ENCODE measurements at regions not wholly inside any gene's neighbourhood (a gene's known extent, or its start where the extent isn't known, plus 50 kb on each side); places are given as distances from the start of the nearest gene placed in this dataset.
"Not testable (repeated sequence)": the region's sequence is repeated elsewhere in the genome, so short reads cannot be mapped to it uniquely, and the experiment has no call there.

GRCh38 chr3:56955492-56956111 is 104.9 kb upstream of the SPATA12 start:
- peaks cover 2% of the 10 kb centered on the region for H3K27me3 Mint-ChIP-seq
- H3K4me1 Mint-ChIP-seq, result peaks cover 7% of the 10 kb centered on the region
- ChIA-PET CTCF (interaction anchor here (0.8 to 1.0 kb wide), 2 partner anchors 40 to 49 kb away, joined by 3 read pairs; no protein-coding TSS in a partner anchor), POLR2A (no interaction called here)
- DNase-seq, result no peak
- intact Hi-C loops (cut with DNase I, micrococcal nuclease), result no loop called here
- no peaks in the 10 kb centered on the region for H3K36me3 Mint-ChIP-seq (ENCODE audit: low read depth)
- ATAC-seq, result no peak
- no peak overlapping the region for H3K4me3 Mint-ChIP-seq
- H3K9me3 Mint-ChIP-seq (ENCODE audit: low read depth), result no peaks in the 10 kb centered on the region
- H3K27ac Mint-ChIP-seq, result no peak overlapping the region

- ChIA-PET POLR2A (no interaction called here), CTCF (interaction anchor here (1.1 to 1.4 kb wide), 4 partner anchors 9 to 35 kb away, joined by 3 read pairs; no protein-coding TSS in a partner anchor)
- no peak for DNase-seq
- ATAC-seq, result no peak
- Mint-ChIP-seq H3K27ac (no peak overlapping the region), H3K27me3 (peaks cover 2% of the 10 kb centered on the region), H3K4me3 (no peak overlapping the region), H3K36me3 (ENCODE audit: low read depth) (no peaks in the 10 kb centered on the region), H3K4me1 (peaks cover under 1% of the 10 kb centered on the region), H3K9me3 (ENCODE audit: low read depth) (no peaks in the 10 kb centered on the region)
- intact Hi-C loops (cut with DNase I, micrococcal nuclease), result no loop called here
Observed at GRCh38 chr3:56954125-56954524, 106.3 kb upstream of the SPATA12 start.

DNA sequence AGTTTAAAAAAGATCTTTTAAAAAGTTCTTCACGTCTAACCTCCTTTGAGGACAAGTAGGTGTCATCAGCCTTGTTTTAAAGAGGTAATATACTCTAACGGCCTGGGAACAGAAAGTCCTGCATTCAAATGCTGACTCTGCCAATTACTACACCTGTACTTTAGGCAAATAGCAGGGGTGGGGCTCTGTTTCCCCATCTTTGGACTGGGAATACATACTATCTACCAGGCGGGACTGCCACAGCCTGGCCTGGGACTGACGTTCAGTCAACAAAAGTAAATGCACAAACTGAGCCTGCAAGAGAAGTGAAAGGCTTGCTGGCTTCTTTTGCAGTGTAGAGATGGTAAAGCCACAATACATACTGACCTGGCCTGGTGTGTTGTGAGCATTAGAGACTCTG is 107.6 kb upstream of the SPATA12 start:
- Mint-ChIP-seq H3K27me3 (peaks cover 2% of the 10 kb centered on the region), H3K36me3 (ENCODE audit: low read depth) (no peaks in the 10 kb centered on the region), H3K27ac (no peak overlapping the region), H3K4me3 (no peak overlapping the region), H3K9me3 (ENCODE audit: low read depth) (no peaks in the 10 kb centered on the region), H3K4me1 (no peaks in the 10 kb centered on the region)
- no peak for DNase-seq
- POLR2A ChIA-PET, result no interaction called here
- intact Hi-C loops (cut with DNase I, micrococcal nuclease), result no loop called here
- no peak for ATAC-seq
- CTCF ChIA-PET, result interaction anchor here (0.7 to 1.4 kb wide), 3 partner anchors 11 to 36 kb away, joined by 3 to 4 read pairs (median 3); no protein-coding TSS in a partner anchor

GRCh38 chr3:56952061-56952460 is 108.4 kb upstream of the SPATA12 start:
- Mint-ChIP-seq H3K4me1 (no peaks in the 10 kb centered on the region), H3K4me3 (no peak overlapping the region), H3K9me3 (ENCODE audit: low read depth) (peaks cover 2% of the 10 kb centered on the region), H3K27ac (no peak overlapping the region), H3K36me3 (ENCODE audit: low read depth) (no peaks in the 10 kb centered on the region), H3K27me3 (peaks cover 2% of the 10 kb centered on the region)
- DNase-seq (no peak), ATAC-seq (no peak)
- POLR2A ChIA-PET, result no interaction called here
- CTCF ChIA-PET, result interaction anchor here (0.7 kb wide), 1 partner anchor 304 kb away, joined by 3 read pairs; no protein-coding TSS in a partner anchor
- intact Hi-C loops (cut with DNase I, micrococcal nuclease), result no loop called here

DNA sequence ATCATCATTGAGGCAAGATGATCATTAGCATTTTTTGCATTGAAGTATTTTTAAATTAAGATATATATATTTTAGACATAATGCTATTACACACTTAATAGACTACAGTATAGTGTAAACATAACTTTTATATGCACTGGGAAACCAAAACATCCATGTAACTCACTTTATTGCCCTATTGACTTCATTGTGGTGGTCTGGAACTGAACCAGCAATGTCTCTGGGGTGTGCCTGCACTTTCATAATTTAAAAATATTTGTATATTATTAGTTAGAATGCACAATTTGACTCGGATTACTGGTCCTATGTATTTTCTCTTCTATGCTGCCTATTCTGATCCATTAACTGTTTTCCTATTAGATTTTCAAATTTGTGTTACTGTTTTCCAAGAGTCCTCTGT is 109.1 kb upstream of the SPATA12 start:
- Mint-ChIP-seq H3K36me3 (ENCODE audit: low read depth) (peaks cover 4% of the 10 kb centered on the region), H3K27me3 (peaks cover 2% of the 10 kb centered on the region), H3K9me3 (ENCODE audit: low read depth) (peaks cover 2% of the 10 kb centered on the region), H3K4me3 (no peak overlapping the region), H3K27ac (no peak overlapping the region), H3K4me1 (no peaks in the 10 kb centered on the region)
- CTCF ChIA-PET, result no interaction called here
- no peak for ATAC-seq
- intact Hi-C loops (cut with DNase I, micrococcal nuclease), result no loop called here
- no peak for DNase-seq
- POLR2A ChIA-PET, result no interaction called here

GRCh38 chr3:56945378-56945777 is 115.1 kb upstream of the SPATA12 start:
- CTCF ChIA-PET; H3K27me3 Mint-ChIP-seq; DNase-seq; H3K27ac Mint-ChIP-seq; ATAC-seq; H3K36me3 Mint-ChIP-seq (ENCODE audit: low read depth); POLR2A ChIA-PET; H3K4me3 Mint-ChIP-seq; intact Hi-C loops (cut with DNase I, micrococcal nuclease): not testable (repeated sequence)
- peaks cover 12% of the 10 kb centered on the region for H3K9me3 Mint-ChIP-seq (ENCODE audit: low read depth)
- H3K4me1 Mint-ChIP-seq, result peaks cover 19% of the 10 kb centered on the region

GRCh38 chr3:56942523-56942922 is 117.9 kb upstream of the SPATA12 start:
- ChIA-PET CTCF (interaction anchor here (0.6 to 1.5 kb wide), 7 partner anchors 11 to 142 kb away, joined by 3 to 9 read pairs (median 3); no protein-coding TSS in a partner anchor), POLR2A (no interaction called here)
- Mint-ChIP-seq H3K27me3 (no peaks in the 10 kb centered on the region), H3K9me3 (ENCODE audit: low read depth) (peaks cover 12% of the 10 kb centered on the region), H3K36me3 (ENCODE audit: low read depth) (peaks cover 9% of the 10 kb centered on the region), H3K4me3 (no peak overlapping the region), H3K27ac (peak overlapping the region; percentile 52), H3K4me1 (peaks cover 20% of the 10 kb centered on the region)
- no peak for DNase-seq
- intact Hi-C loops (cut with DNase I, micrococcal nuclease), result loop anchor here (1.0 to 2.0 kb wide), 3 partner anchors 10 to 26 kb away; no protein-coding TSS in a partner anchor
- peak; percentile 88 for ATAC-seq

DNA sequence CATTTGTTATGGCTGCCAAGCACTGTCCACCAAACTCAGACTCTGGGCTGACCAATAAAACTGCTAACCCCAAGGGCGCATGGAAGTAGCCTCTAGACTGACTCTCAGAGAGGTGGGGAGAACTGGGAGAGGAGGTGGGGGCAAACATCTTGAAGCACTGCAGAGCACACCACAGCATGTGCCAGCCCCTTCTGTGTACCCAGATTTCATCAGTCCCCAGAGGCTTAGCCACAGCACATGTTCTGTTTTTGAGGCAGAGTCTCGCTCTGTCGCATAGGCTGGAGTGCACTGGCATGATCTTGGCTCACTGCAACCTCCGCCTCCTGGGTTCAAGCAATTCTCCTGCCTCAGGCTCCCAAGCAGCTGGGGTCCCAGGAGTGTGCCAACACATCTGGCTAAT is 119.5 kb upstream of the SPATA12 start:
- Mint-ChIP-seq H3K36me3 (ENCODE audit: low read depth) (peaks cover 4% of the 10 kb centered on the region), H3K27me3 (no peaks in the 10 kb centered on the region), H3K4me1 (peaks cover 21% of the 10 kb centered on the region), H3K4me3 (no peak overlapping the region), H3K9me3 (ENCODE audit: low read depth) (peaks cover 7% of the 10 kb centered on the region), H3K27ac (no peak overlapping the region)
- ATAC-seq (no peak), DNase-seq (no peak)
- CTCF ChIA-PET, result interaction anchor here (1.5 kb wide), 2 partner anchors 47 to 141 kb away, joined by 3 to 5 read pairs; no protein-coding TSS in a partner anchor
- POLR2A ChIA-PET, result interaction anchor here (0.6 kb wide), 1 partner anchor 208 kb away, joined by 3 read pairs; no protein-coding TSS in a partner anchor
- intact Hi-C loops (cut with DNase I, micrococcal nuclease), result no loop called here

DNA sequence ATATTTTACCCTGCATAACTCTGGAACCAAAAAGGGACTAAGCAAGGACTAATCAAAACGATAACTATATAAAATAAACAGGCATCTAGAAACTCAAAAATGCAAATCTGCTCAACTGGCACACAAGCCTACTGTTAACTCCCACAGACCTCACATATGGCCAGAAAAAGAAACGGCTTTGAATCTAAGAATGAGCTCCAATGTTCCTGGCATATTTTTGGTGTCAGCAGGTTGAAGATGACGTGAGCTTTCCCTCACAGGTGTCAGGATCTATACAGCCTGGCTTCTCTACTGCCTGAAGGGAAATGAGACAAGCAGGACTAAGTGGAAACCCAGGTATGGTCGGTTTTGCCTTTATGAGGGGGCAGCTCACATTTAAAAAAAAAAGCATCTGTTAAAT is 120.1 kb upstream of the SPATA12 start:
- H3K4me1 Mint-ChIP-seq, result peaks cover 21% of the 10 kb centered on the region
- H3K27ac Mint-ChIP-seq, result no peak overlapping the region
- intact Hi-C loops (cut with DNase I, micrococcal nuclease), result no loop called here
- no peaks in the 10 kb centered on the region for H3K27me3 Mint-ChIP-seq
- no peak for DNase-seq
- peaks cover 7% of the 10 kb centered on the region for H3K9me3 Mint-ChIP-seq (ENCODE audit: low read depth)
- ChIA-PET POLR2A (interaction anchor here (0.6 kb wide), 1 partner anchor 209 kb away, joined by 3 read pairs; no protein-coding TSS in a partner anchor), CTCF (interaction anchor here (1.5 kb wide), 1 partner anchor 140 kb away, joined by 5 read pairs; no protein-coding TSS in a partner anchor)
- peaks cover 4% of the 10 kb centered on the region for H3K36me3 Mint-ChIP-seq (ENCODE audit: low read depth)
- ATAC-seq, result no peak
- H3K4me3 Mint-ChIP-seq, result no peak overlapping the region

- intact Hi-C loops (cut with DNase I, micrococcal nuclease), result no loop called here
- Mint-ChIP-seq H3K4me3 (no peak overlapping the region), H3K4me1 (peaks cover 21% of the 10 kb centered on the region), H3K27ac (no peak overlapping the region), H3K9me3 (ENCODE audit: low read depth) (peaks cover 4% of the 10 kb centered on the region), H3K27me3 (no peaks in the 10 kb centered on the region), H3K36me3 (ENCODE audit: low read depth) (peaks cover under 1% of the 10 kb centered on the region)
- CTCF ChIA-PET, result interaction anchor here (1.5 kb wide), 1 partner anchor 140 kb away, joined by 5 read pairs; no protein-coding TSS in a partner anchor
- ATAC-seq (no peak), DNase-seq (no peak)
- POLR2A ChIA-PET, result no interaction called here
Observed at GRCh38 chr3:56939834-56940233, 120.6 kb upstream of the SPATA12 start.

DNA sequence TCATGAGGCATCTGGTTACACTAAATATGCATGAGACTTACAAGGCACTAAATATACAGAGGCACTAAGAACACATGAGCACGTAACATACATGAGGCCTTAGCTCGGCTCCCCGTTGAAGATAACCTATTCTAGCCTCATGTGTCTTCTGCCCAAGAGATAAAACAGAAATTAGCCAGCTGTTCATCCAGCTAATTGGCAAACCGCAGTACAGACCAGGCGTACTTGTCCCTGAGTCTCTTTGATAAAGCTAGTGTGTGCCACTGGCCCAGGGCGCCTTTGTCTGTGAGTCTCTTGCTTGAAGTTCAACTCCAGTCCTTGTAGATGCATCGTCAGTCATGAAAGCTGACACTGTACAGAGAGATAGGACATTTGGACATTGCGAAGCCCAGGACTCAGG is 121.9 kb upstream of the SPATA12 start:
- Mint-ChIP-seq H3K9me3 (ENCODE audit: low read depth) (peaks cover 6% of the 10 kb centered on the region), H3K4me3 (no peak overlapping the region), H3K27me3 (no peaks in the 10 kb centered on the region), H3K36me3 (ENCODE audit: low read depth) (peaks cover 5% of the 10 kb centered on the region), H3K27ac (no peak overlapping the region), H3K4me1 (peaks cover 20% of the 10 kb centered on the region)
- DNase-seq, result no peak
- POLR2A ChIA-PET, result no interaction called here
- CTCF ChIA-PET, result no interaction called here
- intact Hi-C loops (cut with DNase I, micrococcal nuclease), result no loop called here
- no peak for ATAC-seq

- CTCF ChIA-PET, result interaction anchor here (0.6 kb wide), 1 partner anchor 545 kb away, joined by 3 read pairs; no protein-coding TSS in a partner anchor
- Mint-ChIP-seq H3K4me1 (peaks cover 17% of the 10 kb centered on the region), H3K27ac (no peak overlapping the region), H3K4me3 (no peak overlapping the region), H3K27me3 (no peaks in the 10 kb centered on the region), H3K9me3 (ENCODE audit: low read depth) (peaks cover 12% of the 10 kb centered on the region), H3K36me3 (ENCODE audit: low read depth) (peaks cover 10% of the 10 kb centered on the region)
- DNase-seq (no peak), ATAC-seq (no peak)
- POLR2A ChIA-PET, result no interaction called here
- intact Hi-C loops (cut with DNase I, micrococcal nuclease), result no loop called here
Observed at GRCh38 chr3:56937580-56937979, 122.9 kb upstream of the SPATA12 start.

All from activated CD4-positive, alpha-beta T cell treated with anti-CD3 and anti-CD28 coated beads for 36 hours (primary cell).